Calu3 (cell line): ENCODE measurements at regions not wholly inside any gene's neighbourhood (a gene's known extent, or its start where the extent isn't known, plus 50 kb on each side); places are given as distances from the start of the nearest gene placed in this dataset.

Experiments used
- BruUV-seq: library from RNA; stranded (reverse); fragments of 400-500 nt; replicated peaks from 2 replicates; lab custom pipeline; 2021; lab: Mats Ljungman, UMichigan
- CTCF ChIA-PET: fragments of 300-600 bp; sonication (Branson Sonifier 250); formaldehyde crosslinking; loops from one replicate; lab custom pipeline; 2022; ENCODE audit warnings: antibody characterized with exemption; lab: Charles Lee
- DNase-seq: peaks from one replicate; pipeline ENCODE4 v3.0.0; 2022
- H3K27ac Mint-ChIP-seq: one replicate; pipeline ENCODE4 v1.8.0; 2022; ENCODE audit warnings: mixed read lengths; ENCODE audit not compliant: unreplicated experiment
- H3K27me3 Mint-ChIP-seq: one replicate; pipeline ENCODE4 v1.8.0; 2022; ENCODE audit warnings: mixed read lengths; ENCODE audit not compliant: unreplicated experiment
- H3K36me3 Mint-ChIP-seq: one replicate; pipeline ENCODE4 v1.8.0; 2022; ENCODE audit warnings: mild to moderate bottlenecking, moderate library complexity, mixed read lengths; ENCODE audit not compliant: insufficient read depth, unreplicated experiment
- H3K4me1 Mint-ChIP-seq: one replicate; pipeline ENCODE4 v1.8.0; 2022; ENCODE audit warnings: mild to moderate bottlenecking, low read depth, mixed read lengths; ENCODE audit not compliant: unreplicated experiment
- H3K4me3 Mint-ChIP-seq: one replicate; pipeline ENCODE4 v1.8.0; 2022; ENCODE audit warnings: mild to moderate bottlenecking, low read depth, moderate library complexity, mixed read lengths; ENCODE audit not compliant: unreplicated experiment
- H3K9me3 Mint-ChIP-seq: one replicate; pipeline ENCODE4 v1.8.0; 2022; ENCODE audit warnings: low read depth, mixed read lengths; ENCODE audit not compliant: unreplicated experiment
- intact Hi-C: fragments of 100-400 bp; cut with micrococcal nuclease; formaldehyde crosslinking; loops from one replicate; pipeline ENCODE4 v1.10.0; 2022; ENCODE audit not compliant: unreplicated experiment
- TF ChIP-seq, protein P1 (sequence below): fragments of 200-600 bp; IDR thresholded peaks from one replicate; pipeline ENCODE4 v1.8.0; 2022; ENCODE audit warnings: antibody characterized with exemption; ENCODE audit not compliant: unreplicated experiment

DNA sequence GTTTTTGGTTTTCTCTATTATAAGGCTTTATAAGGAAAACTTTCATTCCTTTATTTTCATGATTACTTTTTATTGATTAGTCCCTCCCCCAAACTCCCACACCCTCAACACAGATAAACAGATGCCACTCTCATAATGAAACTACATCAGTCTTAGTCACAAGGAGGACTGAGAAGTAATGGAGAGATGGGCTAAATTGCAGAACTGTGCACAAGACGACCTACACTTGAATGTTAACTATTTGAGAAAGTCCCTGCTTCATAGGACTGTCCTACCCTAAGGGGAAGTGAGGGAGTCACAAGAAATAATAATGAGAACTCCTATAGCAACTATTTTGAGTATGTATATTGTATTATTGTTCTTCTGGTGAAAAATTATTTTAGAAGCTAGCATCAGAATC lies 360.8 kb downstream of the RBM43 start:
- TF ChIP-seq, protein P1, sequence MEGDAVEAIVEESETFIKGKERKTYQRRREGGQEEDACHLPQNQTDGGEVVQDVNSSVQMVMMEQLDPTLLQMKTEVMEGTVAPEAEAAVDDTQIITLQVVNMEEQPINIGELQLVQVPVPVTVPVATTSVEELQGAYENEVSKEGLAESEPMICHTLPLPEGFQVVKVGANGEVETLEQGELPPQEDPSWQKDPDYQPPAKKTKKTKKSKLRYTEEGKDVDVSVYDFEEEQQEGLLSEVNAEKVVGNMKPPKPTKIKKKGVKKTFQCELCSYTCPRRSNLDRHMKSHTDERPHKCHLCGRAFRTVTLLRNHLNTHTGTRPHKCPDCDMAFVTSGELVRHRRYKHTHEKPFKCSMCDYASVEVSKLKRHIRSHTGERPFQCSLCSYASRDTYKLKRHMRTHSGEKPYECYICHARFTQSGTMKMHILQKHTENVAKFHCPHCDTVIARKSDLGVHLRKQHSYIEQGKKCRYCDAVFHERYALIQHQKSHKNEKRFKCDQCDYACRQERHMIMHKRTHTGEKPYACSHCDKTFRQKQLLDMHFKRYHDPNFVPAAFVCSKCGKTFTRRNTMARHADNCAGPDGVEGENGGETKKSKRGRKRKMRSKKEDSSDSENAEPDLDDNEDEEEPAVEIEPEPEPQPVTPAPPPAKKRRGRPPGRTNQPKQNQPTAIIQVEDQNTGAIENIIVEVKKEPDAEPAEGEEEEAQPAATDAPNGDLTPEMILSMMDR: no peak
- no TSS peak for BruUV-seq
- peaks cover 4% of the 10 kb centered on the region for H3K36me3 Mint-ChIP-seq
- CTCF ChIA-PET: no interaction called here
- H3K9me3 Mint-ChIP-seq: peaks cover 20% of the 10 kb centered on the region
- intact Hi-C loops: no loop called here
- H3K4me3 Mint-ChIP-seq: no peak overlapping the region
- H3K27ac Mint-ChIP-seq: no peak overlapping the region
- H3K4me1 Mint-ChIP-seq: no peaks in the 10 kb centered on the region
- no peaks in the 10 kb centered on the region for H3K27me3 Mint-ChIP-seq
- DNase-seq: no peak

DNA sequence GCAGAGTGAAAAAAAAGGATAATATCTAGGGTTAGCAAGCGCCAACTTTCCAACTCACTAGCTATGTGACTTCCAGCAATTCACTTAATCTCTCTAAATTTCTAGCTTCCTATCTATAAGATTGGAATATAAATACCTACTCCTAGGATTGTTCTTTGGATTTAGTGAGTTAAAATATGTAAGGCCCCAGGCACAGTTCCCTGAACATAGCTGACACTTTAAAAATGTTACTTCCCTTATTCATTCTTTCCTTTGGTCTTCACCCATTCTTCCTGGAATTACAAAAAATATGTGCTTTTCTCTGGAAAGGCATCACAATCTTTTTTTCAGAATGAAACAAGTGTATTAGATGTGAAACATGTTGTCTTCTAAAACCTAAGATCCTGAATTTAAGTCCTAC lies 365.7 kb downstream of the RBM43 start:
- no peaks in the 10 kb centered on the region for H3K4me1 Mint-ChIP-seq
- no TSS peak for BruUV-seq
- CTCF ChIA-PET: no interaction called here
- no peaks in the 10 kb centered on the region for H3K27me3 Mint-ChIP-seq
- H3K4me3 Mint-ChIP-seq: no peak overlapping the region
- TF ChIP-seq, protein P1: no peak
- no peaks in the 10 kb centered on the region for H3K36me3 Mint-ChIP-seq
- no peak overlapping the region for H3K27ac Mint-ChIP-seq
- no peak for DNase-seq
- intact Hi-C loops: no loop called here
- peaks cover 10% of the 10 kb centered on the region for H3K9me3 Mint-ChIP-seq

DNA sequence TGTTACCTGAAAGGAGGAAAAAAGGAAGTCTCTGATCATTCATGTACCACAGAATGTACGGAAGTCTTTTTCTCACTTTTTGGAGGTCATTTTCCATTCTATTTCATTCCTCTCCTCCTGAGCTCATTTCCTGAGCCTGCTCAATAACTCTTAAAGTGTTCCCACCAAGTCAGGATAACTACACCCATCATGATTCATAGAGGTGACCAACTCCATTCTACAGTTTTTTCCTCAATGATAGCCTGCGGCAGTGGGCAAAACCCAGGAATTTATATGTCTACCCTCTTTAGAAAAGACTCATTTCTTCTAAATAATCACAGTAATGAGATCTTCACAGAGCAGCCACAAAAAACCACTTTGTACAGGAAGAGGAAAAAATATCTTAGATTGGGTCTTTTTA lies 372.5 kb downstream of the RBM43 start:
- BruUV-seq: no TSS peak
- no peak for DNase-seq
- no peak overlapping the region for H3K27ac Mint-ChIP-seq
- H3K4me1 Mint-ChIP-seq: no peaks in the 10 kb centered on the region
- intact Hi-C loops: no loop called here
- H3K27me3 Mint-ChIP-seq: no peaks in the 10 kb centered on the region
- CTCF ChIA-PET: no interaction called here
- no peak overlapping the region for H3K4me3 Mint-ChIP-seq
- peaks cover 8% of the 10 kb centered on the region for H3K9me3 Mint-ChIP-seq
- no peaks in the 10 kb centered on the region for H3K36me3 Mint-ChIP-seq
- TF ChIP-seq, protein P1: no peak

DNA sequence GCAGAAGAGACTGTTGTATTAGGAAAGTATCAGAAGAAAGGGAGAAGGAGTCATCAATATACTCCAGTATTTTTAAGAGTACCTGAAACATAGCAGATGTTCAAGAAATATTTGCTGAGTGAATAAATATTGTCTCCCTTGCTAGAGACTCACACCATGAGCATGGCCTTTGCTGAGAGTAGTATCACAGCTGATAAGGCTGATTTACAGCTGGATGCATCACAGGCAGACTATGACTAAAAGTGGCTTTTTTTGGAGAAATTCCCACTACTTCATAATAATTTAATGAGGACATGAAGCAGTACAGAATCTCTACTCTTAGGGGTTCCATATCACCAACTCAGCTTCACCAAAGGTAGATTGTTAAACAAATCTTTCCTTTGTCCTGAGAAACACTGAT lies 373.3 kb downstream of the RBM43 start:
- Mint-ChIP-seq H3K36me3 (no peaks in the 10 kb centered on the region), H3K4me1 (no peaks in the 10 kb centered on the region), H3K27me3 (no peaks in the 10 kb centered on the region), H3K4me3 (no peak overlapping the region), H3K9me3 (peaks cover 8% of the 10 kb centered on the region), H3K27ac (no peak overlapping the region)
- no TSS peak for BruUV-seq
- intact Hi-C loops: no loop called here
- no peak for DNase-seq
- CTCF ChIA-PET: no interaction called here
- TF ChIP-seq, protein P1: no peak
